Calu3 (cell line): ENCODE measurements at regions not wholly inside any gene's neighbourhood (a gene's known extent, or its start where the extent isn't known, plus 50 kb on each side); places are given as distances from the start of the nearest gene placed in this dataset.

Experiments used
- BruUV-seq: library from RNA; stranded (reverse); fragments of 400-500 nt; replicated peaks from 2 replicates; lab custom pipeline; 2021; lab: Mats Ljungman, UMichigan
- CTCF ChIA-PET: fragments of 300-600 bp; sonication (Branson Sonifier 250); formaldehyde crosslinking; loops from one replicate; lab custom pipeline; 2022; ENCODE audit warnings: antibody characterized with exemption; lab: Charles Lee
- DNase-seq: peaks from one replicate; pipeline ENCODE4 v3.0.0; 2022
- H3K27ac Mint-ChIP-seq: one replicate; pipeline ENCODE4 v1.8.0; 2022; ENCODE audit warnings: mixed read lengths; ENCODE audit not compliant: unreplicated experiment
- H3K27me3 Mint-ChIP-seq: one replicate; pipeline ENCODE4 v1.8.0; 2022; ENCODE audit warnings: mixed read lengths; ENCODE audit not compliant: unreplicated experiment
- H3K36me3 Mint-ChIP-seq: one replicate; pipeline ENCODE4 v1.8.0; 2022; ENCODE audit warnings: mild to moderate bottlenecking, moderate library complexity, mixed read lengths; ENCODE audit not compliant: insufficient read depth, unreplicated experiment
- H3K4me1 Mint-ChIP-seq: one replicate; pipeline ENCODE4 v1.8.0; 2022; ENCODE audit warnings: mild to moderate bottlenecking, low read depth, mixed read lengths; ENCODE audit not compliant: unreplicated experiment
- H3K4me3 Mint-ChIP-seq: one replicate; pipeline ENCODE4 v1.8.0; 2022; ENCODE audit warnings: mild to moderate bottlenecking, low read depth, moderate library complexity, mixed read lengths; ENCODE audit not compliant: unreplicated experiment
- H3K9me3 Mint-ChIP-seq: one replicate; pipeline ENCODE4 v1.8.0; 2022; ENCODE audit warnings: low read depth, mixed read lengths; ENCODE audit not compliant: unreplicated experiment
- intact Hi-C: fragments of 100-400 bp; cut with micrococcal nuclease; formaldehyde crosslinking; loops from one replicate; pipeline ENCODE4 v1.10.0; 2022; ENCODE audit not compliant: unreplicated experiment
- TF ChIP-seq, protein P1 (sequence below): fragments of 200-600 bp; IDR thresholded peaks from one replicate; pipeline ENCODE4 v1.8.0; 2022; ENCODE audit warnings: antibody characterized with exemption; ENCODE audit not compliant: unreplicated experiment

DNA sequence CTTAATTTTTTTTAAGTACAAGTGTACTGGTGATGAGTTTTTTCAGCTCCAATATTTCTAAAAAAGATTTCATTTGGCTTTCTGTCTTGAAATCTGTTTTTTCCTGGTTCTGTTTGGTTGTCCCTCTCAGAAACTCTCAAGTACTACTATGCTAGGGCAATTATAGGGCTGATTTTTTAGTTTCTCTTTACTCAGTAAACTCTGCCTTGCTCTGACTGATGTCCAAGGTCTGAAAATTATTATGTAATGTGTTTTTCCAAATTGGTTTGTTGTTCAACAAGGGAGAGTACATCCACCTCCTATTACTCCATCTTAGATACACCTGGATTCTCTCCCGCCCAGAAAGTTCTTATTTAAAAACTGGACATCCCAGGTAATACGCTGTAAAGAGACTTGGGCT, 877.7 kb downstream of the CBLN2 start:
- CTCF ChIA-PET, result no interaction called here

DNA sequence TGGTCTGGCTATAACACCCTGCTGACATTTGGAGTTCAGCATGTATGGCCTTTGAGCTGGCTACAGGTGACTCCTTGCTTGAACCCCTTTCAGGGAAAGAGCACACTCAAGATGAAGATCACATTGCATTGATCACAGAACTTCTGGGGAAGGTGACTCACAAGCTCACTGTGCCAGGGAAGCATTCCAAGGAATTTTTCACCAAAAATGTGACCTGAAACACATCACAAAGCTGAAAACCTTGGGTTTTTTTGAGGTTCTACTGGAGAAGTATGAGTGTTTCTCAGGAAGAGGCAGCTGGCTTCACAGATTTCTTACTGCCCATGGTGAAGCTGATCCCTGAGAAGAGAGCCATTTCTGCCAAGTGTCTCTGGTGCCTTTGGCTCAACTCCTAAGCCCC, 879.0 kb downstream of the CBLN2 start:
- Mint-ChIP-seq H3K27ac (no peak overlapping the region), H3K36me3 (no peaks in the 10 kb centered on the region), H3K4me3 (no peak overlapping the region), H3K4me1 (no peaks in the 10 kb centered on the region), H3K27me3 (no peaks in the 10 kb centered on the region), H3K9me3 (peaks cover 6% of the 10 kb centered on the region)
- no TSS peak for BruUV-seq
- intact Hi-C loops, result no loop called here
- DNase-seq, result no peak
- CTCF ChIA-PET, result no interaction called here
- TF ChIP-seq, protein P1, sequence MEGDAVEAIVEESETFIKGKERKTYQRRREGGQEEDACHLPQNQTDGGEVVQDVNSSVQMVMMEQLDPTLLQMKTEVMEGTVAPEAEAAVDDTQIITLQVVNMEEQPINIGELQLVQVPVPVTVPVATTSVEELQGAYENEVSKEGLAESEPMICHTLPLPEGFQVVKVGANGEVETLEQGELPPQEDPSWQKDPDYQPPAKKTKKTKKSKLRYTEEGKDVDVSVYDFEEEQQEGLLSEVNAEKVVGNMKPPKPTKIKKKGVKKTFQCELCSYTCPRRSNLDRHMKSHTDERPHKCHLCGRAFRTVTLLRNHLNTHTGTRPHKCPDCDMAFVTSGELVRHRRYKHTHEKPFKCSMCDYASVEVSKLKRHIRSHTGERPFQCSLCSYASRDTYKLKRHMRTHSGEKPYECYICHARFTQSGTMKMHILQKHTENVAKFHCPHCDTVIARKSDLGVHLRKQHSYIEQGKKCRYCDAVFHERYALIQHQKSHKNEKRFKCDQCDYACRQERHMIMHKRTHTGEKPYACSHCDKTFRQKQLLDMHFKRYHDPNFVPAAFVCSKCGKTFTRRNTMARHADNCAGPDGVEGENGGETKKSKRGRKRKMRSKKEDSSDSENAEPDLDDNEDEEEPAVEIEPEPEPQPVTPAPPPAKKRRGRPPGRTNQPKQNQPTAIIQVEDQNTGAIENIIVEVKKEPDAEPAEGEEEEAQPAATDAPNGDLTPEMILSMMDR, result no peak

More for the DNA sequence above, 877.7 kb downstream of the CBLN2 start:
- no peak for DNase-seq
- Mint-ChIP-seq H3K4me1 (no peaks in the 10 kb centered on the region), H3K4me3 (no peak overlapping the region), H3K9me3 (peaks cover 3% of the 10 kb centered on the region), H3K27me3 (no peaks in the 10 kb centered on the region), H3K36me3 (no peaks in the 10 kb centered on the region), H3K27ac (no peak overlapping the region)
- intact Hi-C loops, result no loop called here
- BruUV-seq, result no TSS peak
- TF ChIP-seq, protein P1, result no peak

DNA sequence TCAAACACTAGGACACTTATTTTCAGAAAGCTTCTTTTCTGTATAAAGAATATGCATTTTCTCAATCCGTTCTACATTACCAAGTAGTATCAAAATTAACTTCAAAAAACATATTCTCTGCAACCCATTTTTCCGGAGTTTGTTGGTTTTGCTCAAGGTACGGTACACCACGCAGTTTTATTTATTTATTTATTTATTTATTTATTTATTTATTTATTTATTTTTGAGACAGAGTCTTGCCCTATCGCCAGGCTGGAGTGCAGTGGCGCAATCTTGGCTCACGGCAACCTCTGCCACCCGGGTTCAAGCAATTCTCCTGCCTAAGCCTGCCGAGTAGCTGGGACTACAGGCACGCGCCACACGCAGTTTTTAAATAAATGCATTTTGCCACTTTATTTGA, 900.3 kb downstream of the CBLN2 start:
- no peaks in the 10 kb centered on the region for H3K9me3 Mint-ChIP-seq
- no TSS peak for BruUV-seq
- DNase-seq, result no peak
- peaks cover 4% of the 10 kb centered on the region for H3K4me1 Mint-ChIP-seq
- no peak overlapping the region for H3K27ac Mint-ChIP-seq
- CTCF ChIA-PET, result no interaction called here
- no peaks in the 10 kb centered on the region for H3K27me3 Mint-ChIP-seq
- no peak overlapping the region for H3K4me3 Mint-ChIP-seq
- intact Hi-C loops, result no loop called here
- no peaks in the 10 kb centered on the region for H3K36me3 Mint-ChIP-seq
- TF ChIP-seq, protein P1, result no peak

DNA sequence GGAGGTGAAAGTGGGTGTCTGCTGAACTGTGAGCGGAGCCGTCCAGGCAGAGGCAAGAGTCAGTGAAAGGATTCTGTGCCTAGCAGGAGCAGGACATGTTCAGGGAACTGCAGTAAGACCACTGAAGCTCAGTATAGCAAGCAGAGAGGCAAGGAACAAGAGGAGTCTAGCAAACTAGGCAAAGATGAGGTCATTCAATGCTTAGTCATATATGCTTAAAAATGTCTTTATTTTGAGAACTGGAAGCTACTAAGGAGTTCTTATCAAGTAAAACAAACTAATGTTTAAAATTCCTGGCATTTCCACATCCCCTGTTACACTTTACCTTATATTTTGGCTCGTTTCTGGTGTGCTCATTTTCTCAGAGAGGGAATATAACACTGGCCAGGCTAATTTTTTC, 913.4 kb downstream of the CBLN2 start:
- no peaks in the 10 kb centered on the region for H3K36me3 Mint-ChIP-seq
- H3K27ac Mint-ChIP-seq, result no peak overlapping the region
- no peak for DNase-seq
- peaks cover 3% of the 10 kb centered on the region for H3K9me3 Mint-ChIP-seq
- CTCF ChIA-PET, result no interaction called here
- no peak overlapping the region for H3K4me3 Mint-ChIP-seq
- intact Hi-C loops, result no loop called here
- peaks cover 10% of the 10 kb centered on the region for H3K4me1 Mint-ChIP-seq
- no TSS peak for BruUV-seq
- H3K27me3 Mint-ChIP-seq, result no peaks in the 10 kb centered on the region
- TF ChIP-seq, protein P1, result no peak
